ENCODE measurements at regions not wholly inside any gene's neighbourhood (a gene's known extent, or its start where the extent isn't known, plus 50 kb on each side); places are given as distances from the start of the nearest gene placed in this dataset.

DNA sequence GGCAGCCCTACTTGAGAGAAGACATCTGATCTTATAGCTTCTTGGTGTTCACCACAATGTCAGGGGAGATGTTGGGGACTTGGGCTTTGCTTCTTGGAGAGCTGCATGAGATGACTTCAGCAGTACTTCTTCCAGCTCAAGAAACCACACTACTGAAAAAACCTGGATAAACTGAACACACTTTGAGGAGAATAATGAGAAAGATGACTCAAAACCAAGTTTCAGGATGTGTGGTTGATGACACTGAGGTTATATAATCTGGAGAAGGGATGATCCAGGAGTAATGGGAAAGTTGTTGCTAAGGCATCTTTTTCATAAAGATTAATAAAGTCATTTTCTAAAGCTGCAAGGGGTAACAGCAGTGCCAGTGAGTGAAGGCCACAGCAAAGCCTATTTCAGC is 58.4 kb upstream of the PNPLA4 start:
- no peak overlapping the region for H3K4me3 ChIP-seq (ENCODE audit: low read depth, low read length)
- TF ChIP-seq, protein P1, sequence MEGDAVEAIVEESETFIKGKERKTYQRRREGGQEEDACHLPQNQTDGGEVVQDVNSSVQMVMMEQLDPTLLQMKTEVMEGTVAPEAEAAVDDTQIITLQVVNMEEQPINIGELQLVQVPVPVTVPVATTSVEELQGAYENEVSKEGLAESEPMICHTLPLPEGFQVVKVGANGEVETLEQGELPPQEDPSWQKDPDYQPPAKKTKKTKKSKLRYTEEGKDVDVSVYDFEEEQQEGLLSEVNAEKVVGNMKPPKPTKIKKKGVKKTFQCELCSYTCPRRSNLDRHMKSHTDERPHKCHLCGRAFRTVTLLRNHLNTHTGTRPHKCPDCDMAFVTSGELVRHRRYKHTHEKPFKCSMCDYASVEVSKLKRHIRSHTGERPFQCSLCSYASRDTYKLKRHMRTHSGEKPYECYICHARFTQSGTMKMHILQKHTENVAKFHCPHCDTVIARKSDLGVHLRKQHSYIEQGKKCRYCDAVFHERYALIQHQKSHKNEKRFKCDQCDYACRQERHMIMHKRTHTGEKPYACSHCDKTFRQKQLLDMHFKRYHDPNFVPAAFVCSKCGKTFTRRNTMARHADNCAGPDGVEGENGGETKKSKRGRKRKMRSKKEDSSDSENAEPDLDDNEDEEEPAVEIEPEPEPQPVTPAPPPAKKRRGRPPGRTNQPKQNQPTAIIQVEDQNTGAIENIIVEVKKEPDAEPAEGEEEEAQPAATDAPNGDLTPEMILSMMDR (IDR thresholded peaks at IDR 0.05; ENCODE audit: borderline replicate concordance, insufficient read depth, low read depth, low read length), result no peak

GRCh38 chrX:7983581-7983980 is 56.4 kb upstream of the PNPLA4 start:
- H3K4me3 ChIP-seq (ENCODE audit: low read depth, low read length), result no peak overlapping the region
- TF ChIP-seq, protein P1 (IDR thresholded peaks at IDR 0.05; ENCODE audit: borderline replicate concordance, insufficient read depth, low read depth, low read length), result no peak
